HepG2 (cell line): ENCODE measurements at regions not wholly inside any gene's neighbourhood (a gene's known extent, or its start where the extent isn't known, plus 50 kb on each side); places are given as distances from the start of the nearest gene placed in this dataset.

ENCODE experiments used
- ATAC-seq: fragments of 200-7000 bp; cut with Tn5 transposase; 3 replicates; pipeline ENCODE4 v1.9.1; 2020; ENCODE audit warnings: mild to moderate bottlenecking, moderate library complexity
- BruUV-seq: library from RNA; stranded (reverse); fragments of 400-500 nt; replicated peaks from 2 replicates; lab custom pipeline; 2021; lab: Mats Ljungman, UMichigan
- CTCF ChIA-PET: fragments of 300-600 bp; formaldehyde crosslinking; extraction: SDS; loops from one replicate; lab custom pipeline; 2021; ENCODE audit warnings: low total read pairs, inconsistent platforms, low intra/inter-chr PET ratio; lab: Yijun Ruan, JAX
- POLR2A ChIA-PET: fragments of 350-600 bp; sonication (Branson Sonifier 250); formaldehyde crosslinking; loops from one replicate; lab custom pipeline; 2020; ENCODE audit warnings: antibody characterized with exemption, inconsistent platforms; lab: Yijun Ruan, JAX
- DNase-seq: peaks from one replicate; pipeline ENCODE4 v3.0.0-alpha.2; 2015; ENCODE audit warnings: low spot score
- FAIRE-seq: peaks from 3 replicates; lab custom pipeline; 2011; peaks lifted over from hg19 to GRCh38; lab: Jason Lieb, UNC
- H2AFZ ChIP-seq: one replicate; pipeline ENCODE4 v1.6.1; 2011; ENCODE audit warnings: low read length, inconsistent platforms
- H3K27ac ChIP-seq: fragments of 300-600 bp; 3 replicates; pipeline ENCODE4 v1.8.0; 2011; ENCODE audit warnings: mixed run types, mild to moderate bottlenecking, mixed read lengths, low read length, inconsistent platforms; ENCODE audit not compliant: insufficient read depth; ENCODE audit errors: extremely low read length
- H3K27me3 ChIP-seq, 2 experiments: fragments of 200-600 bp in 1 of 2; 2 replicates in 1 of 2; 3 replicates in 1 of 2; pipeline versions ENCODE4 v1.6.0 to v1.8.0; 2011; ENCODE audit warnings: low read length in 2 of 2, mild to moderate bottlenecking in 2 of 2, moderate library complexity in 2 of 2, inconsistent platforms in 1 of 2; ENCODE audit not compliant: insufficient read depth in 2 of 2, control insufficient read depth in 1 of 2
- H3K36me3 ChIP-seq, 2 experiments: fragments of 200-600 bp in 1 of 2; replicated peaks in 1 of 2; 2 replicates in 1 of 2; 3 replicates in 1 of 2; pipeline versions ENCODE4 v1.5.1 to v1.8.0; 2011; ENCODE audit warnings: low read length in 2 of 2, inconsistent platforms in 1 of 2; ENCODE audit not compliant: insufficient read depth in 2 of 2, control insufficient read depth in 1 of 2
- H3K4me1 ChIP-seq: 2 replicates; pipeline ENCODE4 v1.5.1; 2012; ENCODE audit warnings: low read length, inconsistent platforms; ENCODE audit not compliant: insufficient read depth
- H3K4me2 ChIP-seq: 2 replicates; pipeline ENCODE4 v1.6.0; 2011; ENCODE audit warnings: low read depth, low read length, inconsistent platforms
- H3K4me3 ChIP-seq, 3 experiments: fragments of 200-600 bp in 1 of 3; sonication (generic), shearing (Covaris generic) in 1 of 3; replicated peaks in 1 of 3; 2 replicates each; pipeline ENCODE4 v1.5.1; 2011 to 2016; ENCODE audit warnings: low read length in 3 of 3, inconsistent platforms in 2 of 3, low read depth in 2 of 3, mild to moderate bottlenecking in 2 of 3, control low read depth in 1 of 3, mixed read lengths in 1 of 3; ENCODE audit not compliant: insufficient read depth in 1 of 3
- H3K79me2 ChIP-seq: one replicate; pipeline ENCODE4 v1.6.1; 2011; ENCODE audit warnings: low read length, inconsistent platforms; ENCODE audit not compliant: insufficient read depth
- H3K9ac ChIP-seq: 2 replicates; pipeline ENCODE4 v1.6.0; 2011; ENCODE audit warnings: mild to moderate bottlenecking, low read depth, low read length, inconsistent platforms; ENCODE audit not compliant: insufficient read depth
- H3K9me3 ChIP-seq: 2 replicates; pipeline ENCODE4 v1.5.1; 2012; ENCODE audit warnings: mild to moderate bottlenecking, low read length
- H4K20me1 ChIP-seq: 2 replicates; pipeline ENCODE4 v1.6.0; 2011; ENCODE audit warnings: inconsistent platforms, mild to moderate bottlenecking, low read length, moderate library complexity; ENCODE audit not compliant: insufficient read depth
- MAZ ChIP-seq, 2 experiments: sonication (generic) in 1 of 2; formaldehyde crosslinking in 1 of 2; IDR thresholded peaks; 2 replicates each; pipeline versions ENCODE4 v1.5.0 to v1.6.1; 2012 to 2020; ENCODE audit warnings: low read depth in 2 of 2, mild to moderate bottlenecking in 2 of 2, borderline replicate concordance in 1 of 2, improper control_type of control experiment in 1 of 2, low read length in 1 of 2, missing genetic modification reagents in 1 of 2, moderate library complexity in 1 of 2
- MTA1 ChIP-seq: sonication (generic); formaldehyde crosslinking; IDR thresholded peaks from 2 replicates; pipeline ENCODE4 v1.4.0; 2020; ENCODE audit warnings: missing genetic modification reagents, mild to moderate bottlenecking, borderline replicate concordance
- MYC ChIP-seq: sonication (generic); formaldehyde crosslinking; IDR thresholded peaks from 2 replicates; pipeline ENCODE4 v1.9.0; 2021; ENCODE audit warnings: missing genetic modification reagents, borderline replicate concordance
- NCOA5 ChIP-seq: sonication (generic); formaldehyde crosslinking; IDR thresholded peaks from 2 replicates; pipeline ENCODE4 v1.4.0; 2020; ENCODE audit warnings: missing genetic modification reagents
- NFYB ChIP-seq: sonication (generic); formaldehyde crosslinking; IDR thresholded peaks from 2 replicates; pipeline ENCODE4 v1.4.0; 2020; ENCODE audit warnings: missing genetic modification reagents
- PHF20 ChIP-seq: sonication (generic); formaldehyde crosslinking; IDR thresholded peaks from 2 replicates; pipeline ENCODE4 v1.5.0; 2020; ENCODE audit warnings: mild to moderate bottlenecking, missing genetic modification reagents
- POLR2AphosphoS5 ChIP-seq: IDR thresholded peaks from 2 replicates; pipeline ENCODE4 v1.6.1; 2012; ENCODE audit warnings: low read depth, low read length
- POLR2G ChIP-seq: fragments of 200-400 bp; formaldehyde crosslinking; IDR thresholded peaks from 2 replicates; pipeline ENCODE4 v1.6.1; 2018; ENCODE audit warnings: mild to moderate bottlenecking, low read depth, low read length, moderate library complexity
- RAD51 ChIP-seq: fragments of 450-650 bp; IDR thresholded peaks from 2 replicates; pipeline ENCODE4 v1.6.1; 2016; ENCODE audit warnings: borderline replicate concordance
- SNAI1 ChIP-seq: sonication (generic); formaldehyde crosslinking; IDR thresholded peaks from 2 replicates; pipeline ENCODE4 v1.5.0; 2020; ENCODE audit warnings: mild to moderate bottlenecking, missing genetic modification reagents, borderline replicate concordance
- SUZ12 ChIP-seq: fragments of 150-350 bp; IDR thresholded peaks from 2 replicates; pipeline ENCODE4 v1.6.1; 2014; ENCODE audit warnings: low read depth, low read length
- TARDBP ChIP-seq: sonication (generic); formaldehyde crosslinking; IDR thresholded peaks from 2 replicates; pipeline ENCODE4 v1.8.0; 2022; ENCODE audit warnings: mild to moderate bottlenecking, missing genetic modification reagents
- XRCC5 ChIP-seq: fragments of 200-400 bp; formaldehyde crosslinking; optimal IDR thresholded peaks from 2 replicates; pipeline ENCODE3; 2017; ENCODE audit warnings: mild to moderate bottlenecking, low read length
- ZIK1 ChIP-seq: sonication (generic); formaldehyde crosslinking; IDR thresholded peaks from 2 replicates; pipeline ENCODE4 v1.5.0; 2020; ENCODE audit warnings: mild to moderate bottlenecking, low read depth, missing genetic modification reagents, borderline replicate concordance
- ZNF407 ChIP-seq: sonication (generic); formaldehyde crosslinking; IDR thresholded peaks from one replicate; pipeline ENCODE4 v1.5.1; 2020; ENCODE audit warnings: mild to moderate bottlenecking, missing genetic modification reagents; ENCODE audit errors: not compliant biosample characterization
- ZNF558 ChIP-seq: sonication (generic); formaldehyde crosslinking; IDR thresholded peaks from 2 replicates; pipeline ENCODE4 v1.9.0; 2022; ENCODE audit warnings: mild to moderate bottlenecking, missing genetic modification reagents, borderline replicate concordance
- ZNF605 ChIP-seq: sonication (generic); formaldehyde crosslinking; IDR thresholded peaks from 2 replicates; pipeline ENCODE4 v1.8.0; 2022; ENCODE audit warnings: mild to moderate bottlenecking, missing genetic modification reagents
- ZSCAN29 ChIP-seq: sonication (generic); formaldehyde crosslinking; conservative IDR thresholded peaks from 2 replicates; pipeline ENCODE4 v1.4.0; 2020; ENCODE audit warnings: mild to moderate bottlenecking, missing genetic modification reagents
- WGBS: methylation state at CpG from one replicate; pipeline ENCODE4 v1.1.6; 2017; ENCODE audit warnings: low lambda C conversion rate; 5-methylcytosine and 5-hydroxymethylcytosine counted together
- in situ Hi-C: cut with HindIII; loops from 2 replicates; pipeline ENCODE4 v1.10.0; 2017; ENCODE audit warnings: low pct_unique_long_range_greater_than_20kb; ENCODE audit not compliant: extremely low pct_ligation_motif_present
- intact Hi-C: fragments of 100-400 bp; cut with micrococcal nuclease; formaldehyde crosslinking; loops from one replicate; pipeline ENCODE4 v1.10.0; 2022; ENCODE audit not compliant: unreplicated experiment
- TF ChIP-seq, protein P1 (sequence below): sonication (generic); formaldehyde crosslinking; IDR thresholded peaks from 2 replicates; pipeline ENCODE4 v1.5.0; 2020; ENCODE audit warnings: missing genetic modification reagents

GRCh38 chr19:30738047-30738446 lies 365.9 kb downstream of the ZNF536 start:
- ChIA-PET POLR2A (no interaction called here), CTCF (no interaction called here)
- Histone ChIP-seq H3K4me1 (no peaks in the 10 kb centered on the region), H3K9ac (no peak overlapping the region), H3K79me2 (no peaks in the 10 kb centered on the region), H3K4me3 (no peak overlapping the region), H3K36me3 (no peaks in the 10 kb centered on the region), H4K20me1 (no peaks in the 10 kb centered on the region), H3K27me3 (no peaks in the 10 kb centered on the region), H3K27ac (no peak overlapping the region), H3K4me2 (no peak overlapping the region), H2AFZ (no peak overlapping the region), H3K9me3 (no peaks in the 10 kb centered on the region)
- DNase-seq: no peak
- 10% methylated on average over 1 of the region's 2 CpGs for WGBS
- ATAC-seq: no peak
- in situ Hi-C loops (no loop called here), intact Hi-C loops (no loop called here)
- FAIRE-seq: no peak
- BruUV-seq: no TSS peak
- TF ChIP-seq ZNF558 (CRISPR knock-in tag) (no peak), POLR2AphosphoS5 (no peak), ZIK1 (CRISPR knock-in tag) (no peak), XRCC5 (no peak), SNAI1 (CRISPR knock-in tag) (no peak), NFYB (CRISPR knock-in tag) (no peak), TARDBP (CRISPR knock-in tag) (no peak), POLR2G (no peak), MTA1 (CRISPR knock-in tag) (no peak), ZNF407 (no peak), SUZ12 (no peak), PHF20 (CRISPR knock-in tag) (no peak), NCOA5 (no peak), RAD51 (no peak), ZSCAN29 (no peak), MYC (CRISPR knock-in tag) (no peak), MAZ (IDR thresholded peaks at IDR 0.05; ENCODE audit: borderline replicate concordance, low read depth, low read length) (no peak), MAZ (CRISPR knock-in tag; IDR thresholded peaks at IDR 0.05; ENCODE audit: low read depth) (no peak), ZNF605 (CRISPR knock-in tag) (no peak)
- TF ChIP-seq, protein P1, sequence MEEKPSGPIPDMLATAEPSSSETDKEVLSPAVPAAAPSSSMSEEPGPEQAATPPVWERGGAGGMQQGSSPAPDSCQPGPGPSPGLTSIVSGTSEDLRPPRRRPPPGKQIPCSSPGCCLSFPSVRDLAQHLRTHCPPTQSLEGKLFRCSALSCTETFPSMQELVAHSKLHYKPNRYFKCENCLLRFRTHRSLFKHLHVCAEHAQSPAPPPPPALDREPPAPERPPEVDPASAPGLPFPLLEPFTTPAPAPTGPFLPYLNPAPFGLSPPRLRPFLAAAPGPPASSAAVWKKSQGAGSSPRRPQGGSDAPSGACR (CRISPR knock-in tag): no peak
